Ectodermal cell (in vitro differentiated cells): ENCODE measurements at regions not wholly inside any gene's neighbourhood (a gene's known extent, or its start where the extent isn't known, plus 50 kb on each side); places are given as distances from the start of the nearest gene placed in this dataset.
"Not testable (repeated sequence)": the region's sequence is repeated elsewhere in the genome, so short reads cannot be mapped to it uniquely, and the experiment has no call there.

Experiments used
- H3K27ac ChIP-seq: 2 replicates; pipeline ENCODE4 v1.7.0; 2013; ENCODE audit warnings: mild to moderate bottlenecking, low read depth, low read length; ENCODE audit not compliant: insufficient read depth, poor library complexity, severe bottlenecking
- H3K27me3 ChIP-seq: 2 replicates; pipeline ENCODE4 v1.7.0; 2013; ENCODE audit warnings: mild to moderate bottlenecking, low read length; ENCODE audit not compliant: insufficient read depth, control insufficient read depth, poor library complexity, severe bottlenecking
- H3K36me3 ChIP-seq: one replicate; pipeline ENCODE4 v1.7.0; 2013; ENCODE audit warnings: low read length; ENCODE audit not compliant: control insufficient read depth, insufficient read depth
- H3K4me1 ChIP-seq: one replicate; pipeline ENCODE4 v1.7.0; 2013; ENCODE audit warnings: low read length; ENCODE audit not compliant: control insufficient read depth, insufficient read depth
- H3K4me3 ChIP-seq: 2 replicates; pipeline ENCODE4 v1.7.0; 2013; ENCODE audit warnings: low read depth, low read length, control low read depth; ENCODE audit not compliant: insufficient read depth
- H3K9me3 ChIP-seq: 2 replicates; pipeline ENCODE4 v1.7.0; 2013; ENCODE audit warnings: mild to moderate bottlenecking, low read length, moderate library complexity; ENCODE audit not compliant: control insufficient read depth
- WGBS, 2 experiments: methylation state at CpG; one replicate each; pipeline ENCODE4 v1.1.7; 2013; ENCODE audit warnings: missing lambda C conversion rate in 2 of 2; 5-methylcytosine and 5-hydroxymethylcytosine counted together

- not testable (repeated sequence) for H3K36me3 ChIP-seq, H3K4me1 ChIP-seq, H3K9me3 ChIP-seq, H3K27ac ChIP-seq, H3K27me3 ChIP-seq, H3K4me3 ChIP-seq
- 98% methylated on average over 6 of the region's 6 CpGs for WGBS, 2 experiments
Measured at GRCh38 chr9:22508354-22508753, 61.7 kb downstream of the DMRTA1 start.

GRCh38 chr9:22508790-22509189, 62.2 kb downstream of the DMRTA1 start:
- H3K4me1 ChIP-seq, result no peaks in the 10 kb centered on the region
- WGBS, 2 experiments, result 95 to 98% methylated on average over 9 to 11 of the region's 11 CpGs
- H3K9me3 ChIP-seq, result no peaks in the 10 kb centered on the region
- no peak overlapping the region for H3K27ac ChIP-seq
- H3K36me3 ChIP-seq, result no peaks in the 10 kb centered on the region
- no peaks in the 10 kb centered on the region for H3K27me3 ChIP-seq
- H3K4me3 ChIP-seq, result no peak overlapping the region

- H3K36me3 ChIP-seq, result no peaks in the 10 kb centered on the region
- H3K4me1 ChIP-seq, result no peaks in the 10 kb centered on the region
- H3K4me3 ChIP-seq, result no peak overlapping the region
- H3K9me3 ChIP-seq, result no peaks in the 10 kb centered on the region
- 97 to 100% methylated on average over 1 to 3 of the region's 3 CpGs for WGBS, 2 experiments
- no peak overlapping the region for H3K27ac ChIP-seq
- no peaks in the 10 kb centered on the region for H3K27me3 ChIP-seq
Measured at GRCh38 chr9:22512495-22512894, 65.9 kb downstream of the DMRTA1 start.

GRCh38 chr9:22514871-22515270, 68.2 kb downstream of the DMRTA1 start:
- Histone ChIP-seq H3K27me3 (no peaks in the 10 kb centered on the region), H3K4me3 (no peak overlapping the region), H3K9me3 (no peaks in the 10 kb centered on the region), H3K36me3 (no peaks in the 10 kb centered on the region), H3K4me1 (no peaks in the 10 kb centered on the region), H3K27ac (no peak overlapping the region)

- H3K27me3 ChIP-seq, result no peaks in the 10 kb centered on the region
- H3K9me3 ChIP-seq, result no peaks in the 10 kb centered on the region
- H3K27ac ChIP-seq, result no peak overlapping the region
- H3K4me3 ChIP-seq, result no peak overlapping the region
- no peaks in the 10 kb centered on the region for H3K4me1 ChIP-seq
- 91 to 92% methylated on average over 5 of the region's 5 CpGs for WGBS, 2 experiments
- H3K36me3 ChIP-seq, result no peaks in the 10 kb centered on the region
Measured at GRCh38 chr9:22522206-22522740, 75.6 kb downstream of the DMRTA1 start.

- Histone ChIP-seq H3K36me3 (no peaks in the 10 kb centered on the region), H3K4me1 (no peaks in the 10 kb centered on the region), H3K4me3 (no peak overlapping the region), H3K9me3 (no peaks in the 10 kb centered on the region), H3K27ac (no peak overlapping the region), H3K27me3 (no peaks in the 10 kb centered on the region)
- WGBS, 2 experiments, result 79 to 88% methylated on average over 1 to 2 of the region's 2 CpGs
Measured at GRCh38 chr9:22528485-22528884, 81.9 kb downstream of the DMRTA1 start.

- H3K27ac ChIP-seq, result no peak overlapping the region
- H3K27me3 ChIP-seq, result no peaks in the 10 kb centered on the region
- H3K9me3 ChIP-seq, result no peaks in the 10 kb centered on the region
- H3K4me1 ChIP-seq, result no peaks in the 10 kb centered on the region
- no peak overlapping the region for H3K4me3 ChIP-seq
- H3K36me3 ChIP-seq, result no peaks in the 10 kb centered on the region
- 80 to 84% methylated on average over 6 of the region's 6 CpGs for WGBS, 2 experiments
Measured at GRCh38 chr9:22529426-22530199, 83.0 kb downstream of the DMRTA1 start.

- Histone ChIP-seq H3K4me1 (no peaks in the 10 kb centered on the region), H3K4me3 (no peak overlapping the region), H3K27me3 (no peaks in the 10 kb centered on the region), H3K9me3 (no peaks in the 10 kb centered on the region), H3K27ac (no peak overlapping the region), H3K36me3 (no peaks in the 10 kb centered on the region)
Measured at GRCh38 chr9:22535780-22536179, 89.2 kb downstream of the DMRTA1 start.

- no peak overlapping the region for H3K27ac ChIP-seq
- no peaks in the 10 kb centered on the region for H3K9me3 ChIP-seq
- no peaks in the 10 kb centered on the region for H3K27me3 ChIP-seq
- no peaks in the 10 kb centered on the region for H3K36me3 ChIP-seq
- no peak overlapping the region for H3K4me3 ChIP-seq
- WGBS, 2 experiments, result 90 to 95% methylated on average over 5 of the region's 5 CpGs
- no peaks in the 10 kb centered on the region for H3K4me1 ChIP-seq
Measured at GRCh38 chr9:22537721-22538120, 91.1 kb downstream of the DMRTA1 start.

GRCh38 chr9:22548625-22549024, 102.0 kb downstream of the DMRTA1 start:
- 96 to 98% methylated on average over 2 of the region's 2 CpGs for WGBS, 2 experiments
- Histone ChIP-seq H3K9me3 (no peaks in the 10 kb centered on the region), H3K27ac (no peak overlapping the region), H3K4me3 (no peak overlapping the region), H3K4me1 (no peaks in the 10 kb centered on the region), H3K36me3 (no peaks in the 10 kb centered on the region), H3K27me3 (no peaks in the 10 kb centered on the region)
